ENCODE measurements at regions not wholly inside any gene's neighbourhood (a gene's known extent, or its start where the extent isn't known, plus 50 kb on each side); places are given as distances from the start of the nearest gene placed in this dataset.

- H3K27ac ChIP-seq: no peak overlapping the region
- ATAC-seq (no peak), DNase-seq (no peak)
- TF ChIP-seq POLR2A (IDR thresholded peaks at IDR 0.05): no peak
- TF ChIP-seq, protein P1, sequence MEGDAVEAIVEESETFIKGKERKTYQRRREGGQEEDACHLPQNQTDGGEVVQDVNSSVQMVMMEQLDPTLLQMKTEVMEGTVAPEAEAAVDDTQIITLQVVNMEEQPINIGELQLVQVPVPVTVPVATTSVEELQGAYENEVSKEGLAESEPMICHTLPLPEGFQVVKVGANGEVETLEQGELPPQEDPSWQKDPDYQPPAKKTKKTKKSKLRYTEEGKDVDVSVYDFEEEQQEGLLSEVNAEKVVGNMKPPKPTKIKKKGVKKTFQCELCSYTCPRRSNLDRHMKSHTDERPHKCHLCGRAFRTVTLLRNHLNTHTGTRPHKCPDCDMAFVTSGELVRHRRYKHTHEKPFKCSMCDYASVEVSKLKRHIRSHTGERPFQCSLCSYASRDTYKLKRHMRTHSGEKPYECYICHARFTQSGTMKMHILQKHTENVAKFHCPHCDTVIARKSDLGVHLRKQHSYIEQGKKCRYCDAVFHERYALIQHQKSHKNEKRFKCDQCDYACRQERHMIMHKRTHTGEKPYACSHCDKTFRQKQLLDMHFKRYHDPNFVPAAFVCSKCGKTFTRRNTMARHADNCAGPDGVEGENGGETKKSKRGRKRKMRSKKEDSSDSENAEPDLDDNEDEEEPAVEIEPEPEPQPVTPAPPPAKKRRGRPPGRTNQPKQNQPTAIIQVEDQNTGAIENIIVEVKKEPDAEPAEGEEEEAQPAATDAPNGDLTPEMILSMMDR (IDR thresholded peaks at IDR 0.05): no peak
- intact Hi-C loops (cut with DNase I): no loop called here
- H3K36me3 ChIP-seq (replicated peaks in 1 of 2; ENCODE audit: insufficient read depth in 1 of 2, low read depth in 2 of 2): no peaks in the 10 kb centered on the region
- no peaks in the 10 kb centered on the region for H3K9me3 ChIP-seq
- no peaks in the 10 kb centered on the region for H3K27me3 ChIP-seq
- 50 to 62% methylated on average over 6 of the region's 6 CpGs for WGBS, 2 donors
- H3K4me1 ChIP-seq: no peaks in the 10 kb centered on the region
- no peak overlapping the region for H3K4me3 ChIP-seq
Observed at GRCh38 chr5:158277276-158277675, 418.3 kb upstream of the CLINT1 start.

DNA sequence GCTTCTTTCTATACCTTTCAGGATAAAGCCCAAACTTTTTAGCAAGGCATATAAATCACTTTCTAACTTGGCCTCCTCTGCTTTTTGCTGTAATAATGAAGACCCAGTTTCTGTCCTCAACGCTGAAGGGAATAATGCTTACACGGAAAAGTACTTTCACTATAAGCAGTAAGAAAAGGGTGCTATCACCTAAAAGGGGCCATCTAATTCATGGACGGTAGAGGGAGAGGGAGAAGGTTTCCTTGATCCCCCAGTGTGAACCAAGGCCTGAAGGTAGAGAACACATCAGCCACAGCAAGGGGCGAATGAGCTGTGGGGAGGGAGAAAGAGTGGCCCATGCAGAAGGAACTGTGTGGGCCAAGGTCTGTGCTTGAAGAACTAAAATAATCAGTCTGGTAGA is 417.7 kb upstream of the CLINT1 start:
- DNase-seq (no peak), ATAC-seq (no peak)
- intact Hi-C loops (cut with DNase I): no loop called here
- H3K4me3 ChIP-seq: no peak overlapping the region
- H3K9me3 ChIP-seq: no peaks in the 10 kb centered on the region
- no peaks in the 10 kb centered on the region for H3K27me3 ChIP-seq
- no peaks in the 10 kb centered on the region for H3K36me3 ChIP-seq (replicated peaks in 1 of 2; ENCODE audit: insufficient read depth in 1 of 2, low read depth in 2 of 2)
- no peak overlapping the region for H3K27ac ChIP-seq
- 80 to 89% methylated on average over 4 of the region's 4 CpGs for WGBS, 2 donors
- TF ChIP-seq, protein P1 (IDR thresholded peaks at IDR 0.05): no peak
- TF ChIP-seq POLR2A (IDR thresholded peaks at IDR 0.05): no peak
- no peaks in the 10 kb centered on the region for H3K4me1 ChIP-seq

DNA sequence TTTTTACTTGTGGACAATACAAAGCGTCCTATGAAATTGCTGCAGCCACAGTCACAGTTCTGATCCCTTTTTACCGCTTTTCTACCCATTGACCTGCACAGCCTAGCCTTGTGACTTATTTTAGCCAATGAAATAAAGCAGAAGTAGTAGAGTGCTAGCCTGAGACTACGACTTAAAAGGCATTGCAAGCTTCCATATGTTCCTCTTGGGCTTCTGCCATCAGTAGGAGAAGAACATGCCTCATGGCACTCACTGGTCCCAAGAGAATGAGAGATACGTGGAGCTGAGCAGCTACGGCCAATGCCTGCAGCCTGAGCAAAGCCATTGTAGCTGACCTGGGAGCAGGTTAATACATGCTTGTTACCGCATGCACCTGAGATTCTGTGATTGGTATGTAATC is 416.6 kb upstream of the CLINT1 start:
- Histone ChIP-seq H3K9me3 (no peaks in the 10 kb centered on the region), H3K27me3 (no peaks in the 10 kb centered on the region), H3K4me1 (no peaks in the 10 kb centered on the region), H3K36me3 (replicated peaks in 1 of 2; ENCODE audit: insufficient read depth in 1 of 2, low read depth in 2 of 2) (no peaks in the 10 kb centered on the region), H3K27ac (no peak overlapping the region), H3K4me3 (no peak overlapping the region)
- ATAC-seq (no peak), DNase-seq (no peak)
- intact Hi-C loops (cut with DNase I): no loop called here
- 75 to 82% methylated on average over 6 of the region's 6 CpGs for WGBS, 2 donors
- TF ChIP-seq, protein P1 (IDR thresholded peaks at IDR 0.05): no peak
- no peak for TF ChIP-seq POLR2A (IDR thresholded peaks at IDR 0.05)

GRCh38 chr5:158273035-158273434 is 414.1 kb upstream of the CLINT1 start:
- ATAC-seq (no peak), DNase-seq (no peak)
- Histone ChIP-seq H3K36me3 (replicated peaks in 1 of 2; ENCODE audit: insufficient read depth in 1 of 2, low read depth in 2 of 2) (no peaks in the 10 kb centered on the region), H3K27ac (no peak overlapping the region), H3K4me3 (no peak overlapping the region), H3K9me3 (no peaks in the 10 kb centered on the region), H3K27me3 (no peaks in the 10 kb centered on the region), H3K4me1 (no peaks in the 10 kb centered on the region)
- TF ChIP-seq, protein P1 (IDR thresholded peaks at IDR 0.05): no peak
- no peak for TF ChIP-seq POLR2A (IDR thresholded peaks at IDR 0.05)
- intact Hi-C loops (cut with DNase I): no loop called here
- 33 to 41% methylated on average over 6 of the region's 6 CpGs for whole genome bisulfite sequencing, 2 donors

DNA sequence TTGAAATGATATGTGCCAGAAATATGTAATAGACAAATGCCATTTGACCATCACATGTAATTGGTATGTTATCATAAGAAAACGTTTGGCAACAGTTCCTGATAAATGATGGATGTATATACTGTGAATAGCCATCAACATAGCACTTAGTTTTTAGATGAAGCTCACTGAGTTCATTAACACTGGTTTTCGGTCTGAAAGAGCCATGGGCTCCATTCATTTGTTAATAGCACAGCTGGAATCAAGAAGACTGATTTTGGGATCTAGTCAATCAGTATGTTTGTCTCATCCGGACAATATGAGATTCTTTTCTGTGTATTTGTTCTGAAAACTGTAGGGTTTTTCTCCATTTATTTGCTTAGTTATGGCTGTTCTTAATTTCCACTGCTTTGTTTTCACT is 413.5 kb upstream of the CLINT1 start:
- H3K9me3 ChIP-seq: no peaks in the 10 kb centered on the region
- no peak for ATAC-seq
- TF ChIP-seq, protein P1 (IDR thresholded peaks at IDR 0.05): no peak
- TF ChIP-seq POLR2A (IDR thresholded peaks at IDR 0.05): no peak

More for the DNA sequence above, 413.5 kb upstream of the CLINT1 start:
- H3K4me3 ChIP-seq: no peak overlapping the region
- DNase-seq: no peak
- H3K27ac ChIP-seq: no peak overlapping the region
- intact Hi-C loops (cut with DNase I): no loop called here
- H3K4me1 ChIP-seq: no peaks in the 10 kb centered on the region
- H3K27me3 ChIP-seq: no peaks in the 10 kb centered on the region
- WGBS, 2 donors: 49 to 52% methylated on average over 3 of the region's 3 CpGs
- no peaks in the 10 kb centered on the region for H3K36me3 ChIP-seq (replicated peaks in 1 of 2; ENCODE audit: insufficient read depth in 1 of 2, low read depth in 2 of 2)
